SU-DHL-6 (cell line): ENCODE measurements at regions not wholly inside any gene's neighbourhood (a gene's known extent, or its start where the extent isn't known, plus 50 kb on each side); places are given as distances from the start of the nearest gene placed in this dataset.

Experiments used
- H2AFZ ChIP-seq: fragments of 200-600 bp; sonication (generic); 2 replicates; pipeline ENCODE4 v1.6.1; 2014; ENCODE audit warnings: low read depth, mild to moderate bottlenecking, moderate library complexity, mixed read lengths, antibody characterized with exemption, low read length; ENCODE audit not compliant: severe bottlenecking
- H3F3A ChIP-seq: fragments of 200-600 bp; shearing (Covaris generic); 2 replicates; pipeline ENCODE4 v1.6.0; 2016; ENCODE audit warnings: antibody characterized with exemption, mild to moderate bottlenecking; ENCODE audit not compliant: insufficient read depth
- H3K27ac ChIP-seq: fragments of 200-600 bp; sonication (generic); 2 replicates; pipeline ENCODE4 v1.5.1; 2016; ENCODE audit warnings: low read depth, mild to moderate bottlenecking, low read length, moderate library complexity, mixed read lengths
- H3K27me3 ChIP-seq: fragments of 200-600 bp; sonication (generic), shearing (Covaris generic); 2 replicates; pipeline ENCODE4 v1.6.0; 2014; ENCODE audit warnings: mild to moderate bottlenecking, low read length
- H3K36me3 ChIP-seq: fragments of 200-600 bp; sonication (generic); 2 replicates; pipeline ENCODE4 v1.6.1; 2014; ENCODE audit warnings: mild to moderate bottlenecking, low read length, mixed read lengths
- H3K4me2 ChIP-seq: fragments of 300-600, 200-600 bp; shearing (Covaris generic), sonication (generic); 2 replicates; pipeline ENCODE4 v1.6.0; 2014; ENCODE audit warnings: low read length, low read depth, mild to moderate bottlenecking; ENCODE audit not compliant: poor library complexity, severe bottlenecking
- H3K4me3 ChIP-seq: fragments of 200-600 bp; sonication (generic); 2 replicates; pipeline ENCODE4 v1.5.1; 2014; ENCODE audit warnings: antibody characterized with exemption, low read length, mild to moderate bottlenecking, mixed read lengths; ENCODE audit not compliant: insufficient read depth, poor library complexity, severe bottlenecking
- H3K79me2 ChIP-seq: fragments of 200-600 bp; sonication (generic); 2 replicates; pipeline ENCODE4 v1.6.1; 2014; ENCODE audit warnings: mild to moderate bottlenecking, low read length, moderate library complexity; ENCODE audit not compliant: insufficient read depth
- H3K9ac ChIP-seq: fragments of 200-600 bp; sonication (generic); 2 replicates; pipeline ENCODE4 v1.7.0; 2014; ENCODE audit warnings: mild to moderate bottlenecking, low read length
- H3K9me2 ChIP-seq: fragments of 200-600 bp; sonication (generic); replicated peaks from 2 replicates; pipeline ENCODE4 v1.6.1; 2014; ENCODE audit warnings: low read length; ENCODE audit not compliant: insufficient read depth
- H3K9me3 ChIP-seq: fragments of 200-600 bp; sonication (generic); 2 replicates; pipeline ENCODE4 v1.6.1; 2014; ENCODE audit warnings: low read length, mixed read lengths; ENCODE audit not compliant: insufficient read depth
- H4K20me1 ChIP-seq: fragments of 200-600 bp; sonication (generic); 2 replicates; pipeline ENCODE4 v1.6.1; 2014; ENCODE audit warnings: low read depth, mild to moderate bottlenecking, antibody characterized with exemption, low read length, moderate library complexity, mixed read lengths
- CTCF ChIP-seq: fragments of 200-600 bp; sonication (generic); IDR thresholded peaks from one replicate; pipeline ENCODE4 v1.5.1; 2017; ENCODE audit warnings: antibody characterized with exemption, mild to moderate bottlenecking, low read length, moderate library complexity; ENCODE audit not compliant: insufficient read depth, poor library complexity, severe bottlenecking
- EZH2phosphoT487 ChIP-seq: fragments of 200-600 bp; sonication (generic), shearing (Covaris generic); conservative IDR thresholded peaks from 2 replicates; pipeline ENCODE4 v1.6.1; 2018; ENCODE audit warnings: mild to moderate bottlenecking, antibody characterized with exemption, low read length, moderate library complexity, mixed read lengths

DNA sequence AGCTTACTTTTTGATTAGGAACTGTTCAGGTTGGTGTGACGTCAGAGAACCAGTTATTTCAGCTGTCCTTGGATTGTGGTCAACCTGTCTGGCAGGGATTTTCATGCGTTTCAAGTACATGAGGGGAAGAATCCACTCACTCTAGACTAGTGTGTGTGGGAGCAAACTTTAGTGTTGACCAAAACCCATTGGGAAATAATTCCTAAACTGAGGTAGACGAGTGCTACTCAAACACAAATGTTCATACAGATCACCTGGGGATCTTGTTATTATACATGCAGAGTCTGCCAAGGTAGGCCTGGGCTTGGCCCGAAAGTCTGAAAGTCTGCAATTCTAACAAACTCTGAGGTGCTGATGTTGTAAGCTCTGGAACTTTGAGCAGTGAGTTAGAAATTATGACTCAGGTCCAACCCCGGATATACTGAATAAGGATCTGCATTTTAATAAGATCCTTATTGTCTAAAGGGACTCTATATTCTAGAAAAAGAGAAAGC, 111.1 kb upstream of the CREB5 start:
- H3K4me3 ChIP-seq = no peak overlapping the region
- H4K20me1 ChIP-seq = no peaks in the 10 kb centered on the region
- H2AFZ ChIP-seq = no peak overlapping the region
- no peaks in the 10 kb centered on the region for H3K36me3 ChIP-seq
- H3K27me3 ChIP-seq = no peaks in the 10 kb centered on the region
- no peak overlapping the region for H3K27ac ChIP-seq
- H3K9ac ChIP-seq = no peak overlapping the region
- no peak overlapping the region for H3K4me2 ChIP-seq
- no peaks in the 10 kb centered on the region for H3K9me2 ChIP-seq
- no peaks in the 10 kb centered on the region for H3K79me2 ChIP-seq
- TF ChIP-seq CTCF (no peak), EZH2phosphoT487 (no peak)
- H3F3A ChIP-seq = no peaks in the 10 kb centered on the region
- H3K9me3 ChIP-seq = no peaks in the 10 kb centered on the region

GRCh38 chr7:28304290-28304689, 108.0 kb upstream of the CREB5 start:
- Histone ChIP-seq H3K4me2 (no peak overlapping the region), H3K9ac (no peak overlapping the region), H3F3A (no peaks in the 10 kb centered on the region), H3K79me2 (no peaks in the 10 kb centered on the region), H2AFZ (no peak overlapping the region), H3K9me3 (no peaks in the 10 kb centered on the region), H3K27me3 (no peaks in the 10 kb centered on the region), H3K27ac (no peak overlapping the region), H3K36me3 (no peaks in the 10 kb centered on the region), H3K9me2 (no peaks in the 10 kb centered on the region), H3K4me3 (no peak overlapping the region), H4K20me1 (no peaks in the 10 kb centered on the region)
- TF ChIP-seq EZH2phosphoT487 (no peak), CTCF (no peak)

GRCh38 chr7:28309704-28310459, 102.4 kb upstream of the CREB5 start:
- H3K27ac ChIP-seq = no peak overlapping the region
- no peaks in the 10 kb centered on the region for H3K79me2 ChIP-seq
- no peaks in the 10 kb centered on the region for H3K36me3 ChIP-seq
- no peak overlapping the region for H3K4me3 ChIP-seq
- no peaks in the 10 kb centered on the region for H3K9me3 ChIP-seq
- H2AFZ ChIP-seq = no peak overlapping the region
- no peaks in the 10 kb centered on the region for H3K27me3 ChIP-seq
- H3F3A ChIP-seq = no peaks in the 10 kb centered on the region
- no peak for TF ChIP-seq EZH2phosphoT487
- no peak for TF ChIP-seq CTCF
- H3K9ac ChIP-seq = no peak overlapping the region
- no peaks in the 10 kb centered on the region for H4K20me1 ChIP-seq
- no peaks in the 10 kb centered on the region for H3K9me2 ChIP-seq
- H3K4me2 ChIP-seq = no peak overlapping the region
